ENCODE measurements at regions not wholly inside any gene's neighbourhood (a gene's known extent, or its start where the extent isn't known, plus 50 kb on each side); places are given as distances from the start of the nearest gene placed in this dataset.
A peak's percentile ranks its signal among the peaks of the same experiment; 100 is the strongest.
"Not testable (repeated sequence)": the region's sequence is repeated elsewhere in the genome, so short reads cannot be mapped to it uniquely, and the experiment has no call there.

- TF ChIP-seq, protein P1, sequence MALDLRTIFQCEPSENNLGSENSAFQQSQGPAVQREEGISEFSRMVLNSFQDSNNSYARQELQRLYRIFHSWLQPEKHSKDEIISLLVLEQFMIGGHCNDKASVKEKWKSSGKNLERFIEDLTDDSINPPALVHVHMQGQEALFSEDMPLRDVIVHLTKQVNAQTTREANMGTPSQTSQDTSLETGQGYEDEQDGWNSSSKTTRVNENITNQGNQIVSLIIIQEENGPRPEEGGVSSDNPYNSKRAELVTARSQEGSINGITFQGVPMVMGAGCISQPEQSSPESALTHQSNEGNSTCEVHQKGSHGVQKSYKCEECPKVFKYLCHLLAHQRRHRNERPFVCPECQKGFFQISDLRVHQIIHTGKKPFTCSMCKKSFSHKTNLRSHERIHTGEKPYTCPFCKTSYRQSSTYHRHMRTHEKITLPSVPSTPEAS (tag by site-specific recombination; IDR thresholded peaks at IDR 0.05), result no peak
- TF ChIP-seq ZNF292 (tag by site-specific recombination; IDR thresholded peaks at IDR 0.05; ENCODE audit: borderline replicate concordance, low read depth) (no peak), MEIS1 (CRISPR knock-in tag; IDR thresholded peaks at IDR 0.05; ENCODE audit: borderline replicate concordance) (no peak), ZNF658 (tag by site-specific recombination; IDR thresholded peaks at IDR 0.05) (no peak), ZBTB8A (tag by site-specific recombination; IDR thresholded peaks at IDR 0.05) (no peak), ZNF791 (tag by site-specific recombination; IDR thresholded peaks at IDR 0.05) (no peak)
- TF ChIP-seq, protein P2, sequence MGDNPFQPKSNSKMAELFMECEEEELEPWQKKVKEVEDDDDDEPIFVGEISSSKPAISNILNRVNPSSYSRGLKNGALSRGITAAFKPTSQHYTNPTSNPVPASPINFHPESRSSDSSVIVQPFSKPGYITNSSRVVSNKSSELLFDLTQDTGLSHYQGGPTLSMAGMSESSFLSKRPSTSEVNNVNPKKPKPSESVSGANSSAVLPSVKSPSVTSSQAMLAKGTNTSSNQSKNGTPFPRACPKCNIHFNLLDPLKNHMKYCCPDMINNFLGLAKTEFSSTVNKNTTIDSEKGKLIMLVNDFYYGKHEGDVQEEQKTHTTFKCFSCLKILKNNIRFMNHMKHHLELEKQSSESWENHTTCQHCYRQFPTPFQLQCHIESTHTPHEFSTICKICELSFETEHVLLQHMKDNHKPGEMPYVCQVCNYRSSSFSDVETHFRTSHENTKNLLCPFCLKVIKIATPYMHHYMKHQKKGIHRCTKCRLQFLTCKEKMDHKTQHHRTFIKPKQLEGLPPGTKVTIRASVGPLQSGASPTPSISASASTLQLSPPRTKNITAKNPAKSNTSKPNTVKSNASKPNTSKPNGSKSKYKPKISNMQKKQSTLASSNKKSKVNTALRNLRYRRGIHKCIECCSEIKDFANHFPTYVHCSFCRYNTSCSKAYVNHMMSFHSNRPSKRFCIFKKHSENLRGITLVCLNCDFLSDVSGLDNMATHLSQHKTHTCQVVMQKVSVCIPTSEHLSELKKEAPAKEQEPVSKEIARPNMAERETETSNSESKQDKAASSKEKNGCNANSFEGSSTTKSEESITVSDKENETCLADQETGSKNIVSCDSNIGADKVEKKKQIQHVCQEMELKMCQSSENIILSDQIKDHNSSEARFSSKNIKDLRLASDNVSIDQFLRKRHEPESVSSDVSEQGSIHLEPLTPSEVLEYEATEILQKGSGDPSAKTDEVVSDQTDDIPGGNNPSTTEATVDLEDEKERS (tag by site-specific recombination; IDR thresholded peaks at IDR 0.05), result no peak
Observed at GRCh38 chr5:12586406-12586805, 682.2 kb upstream of the CTNND2 start (continued).

- CTCF ChIA-PET, result interaction anchor here (0.6 kb wide), 1 partner anchor 284 kb away, joined by 3 read pairs; no protein-coding TSS in a partner anchor
- H3K9me3 ChIP-seq (ENCODE audit: control insufficient read depth, insufficient read depth, low read depth, low read length); H3K27ac ChIP-seq (ENCODE audit: extremely low read depth, low read depth, low read length); H3K4me1 ChIP-seq (ENCODE audit: control insufficient read depth, insufficient read depth, low read length); H3K36me3 ChIP-seq (ENCODE audit: control insufficient read depth in 2 of 2, insufficient read depth in 1 of 2, low read length in 2 of 2); POLR2A ChIA-PET; H3K4me3 ChIP-seq (ENCODE audit: low read depth, low read length): not testable (repeated sequence)
Observed at GRCh38 chr5:12578803-12579202, 674.6 kb upstream of the CTNND2 start.

DNA sequence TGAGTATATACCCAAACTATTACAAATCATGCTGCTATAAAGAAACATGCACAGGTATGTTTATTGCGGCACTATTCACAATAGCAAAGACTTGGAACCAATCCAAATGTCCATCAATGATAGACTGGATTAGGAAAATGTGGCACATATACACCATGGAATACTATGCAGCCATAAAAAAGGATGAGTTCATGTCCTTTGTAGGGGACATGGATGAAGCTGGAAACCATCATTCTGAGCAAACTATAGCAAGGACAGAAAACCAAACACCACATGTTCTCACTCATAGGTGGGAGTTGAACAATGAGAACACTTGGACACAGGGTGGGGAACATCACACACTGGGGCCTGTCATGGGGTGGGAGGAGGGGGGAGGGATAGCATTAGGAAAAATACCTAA, 672.7 kb upstream of the CTNND2 start:
- POLR2A ChIA-PET; H3K4me1 ChIP-seq (ENCODE audit: control insufficient read depth, insufficient read depth, low read length); H3K9me3 ChIP-seq (ENCODE audit: control insufficient read depth, insufficient read depth, low read depth, low read length); CTCF ChIA-PET; H3K4me3 ChIP-seq (ENCODE audit: low read depth, low read length); H3K27ac ChIP-seq (ENCODE audit: extremely low read depth, low read depth, low read length); H3K36me3 ChIP-seq (ENCODE audit: control insufficient read depth in 2 of 2, insufficient read depth in 1 of 2, low read length in 2 of 2): not testable (repeated sequence)
- TF ChIP-seq ZNF146 (tag by site-specific recombination; IDR thresholded peaks at IDR 0.05), result peak; percentile 61; the same call in 1 of the 2 replicates

- H3K36me3 ChIP-seq (ENCODE audit: control insufficient read depth in 2 of 2, insufficient read depth in 1 of 2, low read length in 2 of 2); H3K4me3 ChIP-seq (ENCODE audit: low read depth, low read length); H3K27ac ChIP-seq (ENCODE audit: extremely low read depth, low read depth, low read length); POLR2A ChIA-PET; H3K9me3 ChIP-seq (ENCODE audit: control insufficient read depth, insufficient read depth, low read depth, low read length); CTCF ChIA-PET; H3K4me1 ChIP-seq (ENCODE audit: control insufficient read depth, insufficient read depth, low read length): not testable (repeated sequence)
Observed at GRCh38 chr5:12574298-12575093, 670.2 kb upstream of the CTNND2 start.

- H3K4me3 ChIP-seq (ENCODE audit: low read depth, low read length); H3K4me1 ChIP-seq (ENCODE audit: control insufficient read depth, insufficient read depth, low read length); H3K27ac ChIP-seq (ENCODE audit: extremely low read depth, low read depth, low read length); H3K9me3 ChIP-seq (ENCODE audit: control insufficient read depth, insufficient read depth, low read depth, low read length); H3K36me3 ChIP-seq (ENCODE audit: control insufficient read depth in 2 of 2, insufficient read depth in 1 of 2, low read length in 2 of 2); CTCF ChIA-PET; POLR2A ChIA-PET: not testable (repeated sequence)
Observed at GRCh38 chr5:12573916-12574297, 669.7 kb upstream of the CTNND2 start.

- Histone ChIP-seq H3K4me1 (ENCODE audit: control insufficient read depth, insufficient read depth, low read length) (no peaks in the 10 kb centered on the region), H3K36me3 (ENCODE audit: control insufficient read depth in 2 of 2, insufficient read depth in 1 of 2, low read length in 2 of 2) (no peaks in the 10 kb centered on the region), H3K27ac (ENCODE audit: extremely low read depth, low read depth, low read length) (no peak overlapping the region), H3K9me3 (ENCODE audit: control insufficient read depth, insufficient read depth, low read depth, low read length) (no peaks in the 10 kb centered on the region), H3K4me3 (ENCODE audit: low read depth, low read length) (no peak overlapping the region)
- ChIA-PET POLR2A (no interaction called here), CTCF (no interaction called here)
- TF ChIP-seq ZNF23 (tag by site-specific recombination; IDR thresholded peaks at IDR 0.05; ENCODE audit: borderline replicate concordance), result no peak
- TF ChIP-seq PRDM10 (tag by site-specific recombination; IDR thresholded peaks at IDR 0.05), result no peak
- no peak for TF ChIP-seq ZEB2 (tag by site-specific recombination; IDR thresholded peaks at IDR 0.05)
- TF ChIP-seq OVOL3 (tag by site-specific recombination; IDR thresholded peaks at IDR 0.05), result no peak
- no peak for TF ChIP-seq ZNF112 (tag by site-specific recombination; IDR thresholded peaks at IDR 0.05)
- no peak for TF ChIP-seq ZNF701 (tag by site-specific recombination; IDR thresholded peaks at IDR 0.05)
Observed at GRCh38 chr5:12570688-12571087, 666.4 kb upstream of the CTNND2 start.
